GM13977 (cell line): ENCODE measurements at regions not wholly inside any gene's neighbourhood (a gene's known extent, or its start where the extent isn't known, plus 50 kb on each side); places are given as distances from the start of the nearest gene placed in this dataset.

ENCODE experiments used
- DNase-seq: peaks from one replicate; pipeline ENCODE4 v3.0.0; 2012; ENCODE audit warnings: low spot score
- CTCF ChIP-seq: IDR thresholded peaks from 2 replicates; pipeline ENCODE4 v1.5.1; 2012; ENCODE audit warnings: mild to moderate bottlenecking, control low read depth; ENCODE audit not compliant: insufficient read depth; ENCODE audit errors: extremely low read depth, missing control alignments
- in situ Hi-C: fragments of 300-500 bp; cut with MboI; formaldehyde crosslinking; loops from one replicate; pipeline ENCODE4 v1.12.0; 2022; ENCODE audit warnings: low sequenced_read_pairs, low pct_unique_long_range_greater_than_20kb, mixed read lengths, inconsistent platforms; ENCODE audit not compliant: unreplicated experiment

DNA sequence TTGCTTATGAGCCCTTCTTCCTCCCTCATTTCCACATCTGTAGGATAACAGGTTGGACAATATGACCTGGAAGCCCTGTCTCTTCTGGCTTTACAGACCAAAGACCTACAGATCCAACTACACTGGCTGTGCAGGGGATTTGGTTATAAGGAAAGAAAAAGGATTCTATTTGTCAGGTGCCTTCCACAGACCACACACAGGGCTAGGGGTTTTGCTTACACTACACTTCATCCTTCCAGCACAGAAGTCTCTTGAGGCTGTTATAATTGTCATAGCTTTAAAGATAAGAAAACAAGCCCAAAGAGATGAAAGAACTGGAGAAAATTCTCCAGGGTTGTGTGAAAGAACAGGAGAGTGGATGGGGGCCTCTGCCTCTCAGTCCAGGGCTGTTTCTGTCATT lies 302.6 kb downstream of the MYCN start:
- in situ Hi-C loops, result no loop called here
- DNase-seq, result no peak
- TF ChIP-seq CTCF, result no peak

- in situ Hi-C loops, result no loop called here
- DNase-seq, result no peak
- no peak for TF ChIP-seq CTCF
Measured at GRCh38 chr2:16241166-16242160, 301.1 kb downstream of the MYCN start.

DNA sequence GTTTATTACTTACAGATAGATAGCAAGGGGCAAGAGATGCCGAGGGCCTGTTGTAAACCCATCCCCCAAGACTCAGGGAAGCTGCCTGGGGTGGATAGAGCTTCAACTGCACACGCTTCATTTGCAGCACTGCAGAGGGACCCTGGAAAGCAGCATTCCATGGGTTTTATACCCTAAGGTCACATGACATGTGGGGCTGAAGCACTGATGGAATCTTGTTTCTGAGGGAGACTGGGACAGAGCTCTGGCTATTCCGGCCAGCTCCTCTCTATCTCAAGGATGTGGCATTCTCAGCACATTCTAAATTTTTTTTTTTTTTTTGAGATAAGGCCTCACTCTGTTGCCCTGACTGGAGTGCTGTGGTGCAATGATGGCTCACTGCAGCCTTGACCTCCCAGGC lies 300.1 kb downstream of the MYCN start:
- TF ChIP-seq CTCF, result no peak
- no peak for DNase-seq
- in situ Hi-C loops, result no loop called here

DNA sequence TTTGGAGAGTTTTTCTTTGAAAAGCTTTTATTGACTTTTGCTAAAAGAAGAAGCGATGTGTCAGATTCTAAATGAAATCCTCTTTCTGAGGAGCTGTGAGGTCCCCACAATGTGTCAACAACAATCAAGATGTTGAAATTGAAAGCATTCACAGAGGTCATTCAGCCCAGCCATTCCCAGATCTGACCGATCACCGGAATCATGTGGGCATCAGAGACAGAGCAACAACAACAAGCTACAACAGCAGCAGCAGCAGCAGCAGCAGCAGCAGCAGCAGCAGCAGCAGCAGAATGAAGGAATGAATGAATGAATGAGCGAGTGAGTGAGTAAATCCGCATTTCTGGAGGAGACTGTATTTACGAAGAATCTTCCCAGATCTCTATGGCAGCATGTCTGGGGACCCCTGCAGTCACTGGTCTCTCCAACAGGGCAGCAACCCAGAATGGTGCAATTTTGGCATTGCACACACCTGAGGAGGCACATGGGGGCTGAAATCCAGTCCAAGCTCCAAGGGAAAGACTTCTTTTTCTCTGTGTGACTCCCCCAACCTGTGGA lies 299.0 kb downstream of the MYCN start:
- DNase-seq, result no peak
- in situ Hi-C loops, result no loop called here
- no peak for TF ChIP-seq CTCF

GRCh38 chr2:16238786-16239185 lies 298.4 kb downstream of the MYCN start:
- TF ChIP-seq CTCF, result no peak
- in situ Hi-C loops, result no loop called here
- DNase-seq, result no peak

GRCh38 chr2:16238001-16238761 lies 297.8 kb downstream of the MYCN start:
- DNase-seq, result no peak
- in situ Hi-C loops, result no loop called here
- TF ChIP-seq CTCF, result no peak
